Mesodermal cell (in vitro differentiated cells): ENCODE measurements at regions not wholly inside any gene's neighbourhood (a gene's known extent, or its start where the extent isn't known, plus 50 kb on each side); places are given as distances from the start of the nearest gene placed in this dataset.
"Not testable (repeated sequence)": the region's sequence is repeated elsewhere in the genome, so short reads cannot be mapped to it uniquely, and the experiment has no call there.

ENCODE experiments used
- H3K27ac ChIP-seq: 2 replicates; pipeline ENCODE4 v1.7.0; 2013; ENCODE audit warnings: mild to moderate bottlenecking, low read depth, low read length, moderate library complexity; ENCODE audit not compliant: severe bottlenecking
- H3K36me3 ChIP-seq: 2 replicates; pipeline ENCODE4 v1.7.1; 2013; ENCODE audit warnings: mild to moderate bottlenecking, low read length, moderate library complexity; ENCODE audit not compliant: control insufficient read depth, insufficient read depth
- H3K4me1 ChIP-seq: one replicate; pipeline ENCODE4 v1.7.1; 2013; ENCODE audit warnings: mild to moderate bottlenecking, low read length; ENCODE audit not compliant: insufficient read depth, control insufficient read depth, poor library complexity, severe bottlenecking
- H3K4me3 ChIP-seq: 2 replicates; pipeline ENCODE4 v1.7.0; 2013; ENCODE audit warnings: low read length, control low read depth, mild to moderate bottlenecking; ENCODE audit not compliant: insufficient read depth, poor library complexity, severe bottlenecking; ENCODE audit errors: extremely low read depth
- H3K9me3 ChIP-seq: 2 replicates; pipeline ENCODE4 v1.7.1; 2013; ENCODE audit warnings: mild to moderate bottlenecking, low read length, moderate library complexity; ENCODE audit not compliant: control insufficient read depth
- WGBS, 2 experiments: methylation state at CpG; one replicate each; pipeline ENCODE4 v1.1.5; 2013; ENCODE audit warnings: missing lambda C conversion rate in 2 of 2; ENCODE audit not compliant: insufficient coverage in 2 of 2; 5-methylcytosine and 5-hydroxymethylcytosine counted together

- no peaks in the 10 kb centered on the region for H3K36me3 ChIP-seq
- WGBS, 2 experiments, result 53 to 72% methylated on average over 3 of the region's 3 CpGs
- peaks cover 3% of the 10 kb centered on the region for H3K4me1 ChIP-seq
- H3K4me3 ChIP-seq, result no peak overlapping the region
- no peak overlapping the region for H3K27ac ChIP-seq
- H3K9me3 ChIP-seq, result no peaks in the 10 kb centered on the region
These were observed 114.2 kb upstream of the NR5A2 start for GRCh38 chr1:199913318-199913717.

- Histone ChIP-seq H3K9me3 (no peaks in the 10 kb centered on the region), H3K27ac (no peak overlapping the region), H3K4me1 (no peaks in the 10 kb centered on the region), H3K4me3 (no peak overlapping the region), H3K36me3 (no peaks in the 10 kb centered on the region)
- WGBS, 2 experiments, result 93 to 95% methylated on average over 3 to 4 of the region's 5 CpGs
These were observed 113.0 kb upstream of the NR5A2 start for GRCh38 chr1:199914546-199914945.

- WGBS, 2 experiments, result no CpG with 5 or more reads among the region's 2 CpGs
- no peaks in the 10 kb centered on the region for H3K9me3 ChIP-seq
- H3K4me3 ChIP-seq, result no peak overlapping the region
- H3K4me1 ChIP-seq, result no peaks in the 10 kb centered on the region
- H3K27ac ChIP-seq, result no peak overlapping the region
- no peaks in the 10 kb centered on the region for H3K36me3 ChIP-seq
These were observed 109.2 kb upstream of the NR5A2 start for GRCh38 chr1:199918196-199918769.

- H3K27ac ChIP-seq, result no peak overlapping the region
- WGBS, 2 experiments, result 83% methylated on average over 1 of the region's 2 CpGs; no CpG with 5 or more reads in 1 of the 2 experiments
These were observed 106.9 kb upstream of the NR5A2 start for GRCh38 chr1:199920635-199921034.

GRCh38 chr1:199929556-199929955 is 98.0 kb upstream of the NR5A2 start:
- Histone ChIP-seq H3K9me3 (no peaks in the 10 kb centered on the region), H3K27ac (no peak overlapping the region), H3K4me1 (no peaks in the 10 kb centered on the region), H3K36me3 (no peaks in the 10 kb centered on the region), H3K4me3 (no peak overlapping the region)
- no CpG with 5 or more reads among the region's 3 CpGs for WGBS, 2 experiments

More at GRCh38 chr1:199920635-199921034, 106.9 kb upstream of the NR5A2 start:
- Histone ChIP-seq H3K9me3 (no peaks in the 10 kb centered on the region), H3K4me1 (no peaks in the 10 kb centered on the region), H3K4me3 (no peak overlapping the region), H3K36me3 (no peaks in the 10 kb centered on the region)

- not testable (repeated sequence) for H3K9me3 ChIP-seq, H3K4me3 ChIP-seq, H3K36me3 ChIP-seq, H3K27ac ChIP-seq, H3K4me1 ChIP-seq
- 100% methylated on average over 1 of the region's 5 CpGs; no CpG with 5 or more reads in 1 of the 2 experiments for WGBS, 2 experiments
These were observed 97.4 kb upstream of the NR5A2 start for GRCh38 chr1:199930067-199930466.

- H3K27ac ChIP-seq, result no peak overlapping the region
- H3K4me3 ChIP-seq, result no peak overlapping the region
- H3K4me1 ChIP-seq, result no peaks in the 10 kb centered on the region
- no peaks in the 10 kb centered on the region for H3K9me3 ChIP-seq
- 86 to 90% methylated on average over 5 to 6 of the region's 7 CpGs for WGBS, 2 experiments
- H3K36me3 ChIP-seq, result no peaks in the 10 kb centered on the region
These were observed 95.7 kb upstream of the NR5A2 start for GRCh38 chr1:199931666-199932377.

- no peaks in the 10 kb centered on the region for H3K36me3 ChIP-seq
- H3K4me1 ChIP-seq, result no peaks in the 10 kb centered on the region
- H3K4me3 ChIP-seq, result no peak overlapping the region
- no peaks in the 10 kb centered on the region for H3K9me3 ChIP-seq
- WGBS, 2 experiments, result 88 to 100% methylated on average over 1 of the region's 2 CpGs
- no peak overlapping the region for H3K27ac ChIP-seq
These were observed 95.0 kb upstream of the NR5A2 start for GRCh38 chr1:199932462-199932861.

GRCh38 chr1:199936441-199936840 is 91.1 kb upstream of the NR5A2 start:
- Histone ChIP-seq H3K4me1 (no peaks in the 10 kb centered on the region), H3K27ac (no peak overlapping the region), H3K4me3 (no peak overlapping the region), H3K9me3 (no peaks in the 10 kb centered on the region), H3K36me3 (no peaks in the 10 kb centered on the region)
- 84 to 93% methylated on average over 3 to 4 of the region's 4 CpGs for WGBS, 2 experiments

- Histone ChIP-seq H3K36me3 (no peaks in the 10 kb centered on the region), H3K9me3 (no peaks in the 10 kb centered on the region), H3K4me1 (no peaks in the 10 kb centered on the region), H3K27ac (no peak overlapping the region), H3K4me3 (no peak overlapping the region)
- 88 to 100% methylated on average over 2 of the region's 4 CpGs for WGBS, 2 experiments
These were observed 90.3 kb upstream of the NR5A2 start for GRCh38 chr1:199937161-199937560.

- WGBS, 2 experiments, result 90 to 100% methylated on average over 1 to 3 of the region's 4 CpGs
- no peaks in the 10 kb centered on the region for H3K4me1 ChIP-seq
- H3K27ac ChIP-seq, result no peak overlapping the region
- no peak overlapping the region for H3K4me3 ChIP-seq
- no peaks in the 10 kb centered on the region for H3K36me3 ChIP-seq
- H3K9me3 ChIP-seq, result no peaks in the 10 kb centered on the region
These were observed 89.8 kb upstream of the NR5A2 start for GRCh38 chr1:199937661-199938060.
